ENCODE measurements at regions not wholly inside any gene's neighbourhood (a gene's known extent, or its start where the extent isn't known, plus 50 kb on each side); places are given as distances from the start of the nearest gene placed in this dataset.
"Not testable (repeated sequence)": the region's sequence is repeated elsewhere in the genome, so short reads cannot be mapped to it uniquely, and the experiment has no call there.

GRCh38 chr9:32010322-32010721, 374.1 kb upstream of the ACO1 start:
- DNase-seq = no peak

DNA sequence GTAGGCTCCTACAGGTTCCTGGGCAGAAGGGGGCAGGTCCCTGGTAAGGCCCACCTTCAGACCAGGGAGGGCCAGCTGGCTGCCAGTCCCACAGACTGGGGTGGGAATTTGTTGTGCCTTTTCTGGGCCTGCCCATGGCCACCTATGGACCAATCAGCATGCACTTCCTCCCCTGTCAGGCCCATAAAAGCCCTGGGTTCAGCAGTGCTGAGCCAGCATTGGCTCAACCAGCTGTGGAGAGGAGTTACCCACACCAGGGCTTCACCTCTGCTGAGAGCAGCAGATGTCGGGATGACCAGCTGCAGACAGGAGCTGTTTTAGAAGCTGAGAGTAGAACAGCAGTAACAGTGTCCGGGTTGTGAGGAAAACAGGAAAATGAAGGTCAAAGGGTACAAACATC, 373.4 kb upstream of the ACO1 start:
- DNase-seq = no peak

- no peak for DNase-seq
Observed at GRCh38 chr9:32015795-32016194, 368.6 kb upstream of the ACO1 start.

DNA sequence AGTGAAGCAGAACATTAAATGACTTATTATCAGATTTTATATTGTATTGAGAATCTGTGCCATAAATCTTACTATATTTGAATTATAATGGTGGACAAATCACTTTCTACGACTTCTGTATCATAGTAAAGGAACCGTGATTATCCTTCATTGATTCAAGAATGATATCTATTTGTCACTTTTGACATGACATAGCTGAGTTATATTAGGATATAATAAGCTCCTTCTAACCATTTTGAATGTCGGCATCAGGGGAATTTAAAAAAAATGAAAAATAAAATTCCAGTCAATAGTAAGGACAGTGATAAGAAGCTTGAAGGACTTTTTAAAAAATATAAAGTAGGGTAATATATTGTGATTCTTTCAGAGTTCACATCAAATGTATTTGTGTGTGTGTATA, 338.9 kb upstream of the ACO1 start:
- DNase-seq = no peak

DNA sequence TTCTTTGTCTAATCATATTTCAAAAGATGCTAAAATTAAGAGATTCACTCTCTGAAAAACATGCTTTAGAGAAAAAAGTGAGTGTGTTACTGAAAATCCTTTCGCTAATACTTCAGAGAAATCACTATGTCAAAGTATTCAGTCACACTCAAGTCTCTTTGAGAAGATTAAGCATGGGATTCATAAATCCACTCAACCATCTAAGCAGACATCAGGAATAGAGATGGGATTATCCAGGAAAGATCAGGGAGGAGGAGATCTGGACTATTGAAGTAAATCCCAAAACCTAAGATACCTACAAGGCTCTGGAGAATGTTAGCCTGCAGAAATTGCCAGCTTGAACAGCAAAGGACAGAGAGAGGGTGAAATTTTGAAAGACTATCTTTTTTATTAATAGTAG, 317.2 kb upstream of the ACO1 start:
- DNase-seq = no peak

DNA sequence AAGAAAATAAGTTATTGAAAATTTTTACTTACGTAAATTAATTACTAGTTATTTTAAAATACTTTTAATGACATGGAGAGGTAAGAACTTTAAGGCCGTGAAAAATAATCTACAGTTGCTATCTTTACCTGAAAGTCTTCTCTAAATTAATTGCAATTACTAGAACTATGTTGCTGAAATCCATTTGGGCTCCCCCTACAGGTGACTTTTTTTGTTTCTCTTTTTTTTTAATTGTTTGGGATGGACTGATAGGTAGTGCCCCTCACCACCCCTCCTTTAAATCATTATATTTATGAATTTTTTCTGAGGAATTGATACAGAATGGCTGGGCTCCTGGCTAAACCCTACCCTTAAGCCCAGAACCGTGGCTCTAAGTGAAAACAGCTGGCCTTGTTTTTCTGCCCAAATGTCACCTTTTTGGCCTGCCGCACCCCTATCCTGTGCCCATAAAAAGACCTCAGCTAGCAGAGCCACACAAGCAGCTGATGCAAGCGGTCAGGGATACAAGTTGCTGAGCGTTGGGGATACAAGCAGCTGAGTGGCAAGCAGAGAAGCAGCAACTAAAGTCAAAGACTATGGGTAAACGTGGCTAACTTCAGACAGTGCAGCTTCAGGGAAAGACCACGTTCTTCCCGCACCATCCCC, 315.2 kb upstream of the ACO1 start:
- no peak for DNase-seq

- DNase-seq = no peak
Observed at GRCh38 chr9:32069969-32070368, 314.5 kb upstream of the ACO1 start.

GRCh38 chr9:32072570-32072969, 311.9 kb upstream of the ACO1 start:
- no peak for DNase-seq

- no peak for DNase-seq
Observed at GRCh38 chr9:32092031-32092430, 292.4 kb upstream of the ACO1 start.

GRCh38 chr9:32117291-32117690, 267.2 kb upstream of the ACO1 start:
- DNase-seq = no peak

- DNase-seq = no peak
Observed at GRCh38 chr9:32128546-32128945, 255.9 kb upstream of the ACO1 start.

- DNase-seq = not testable (repeated sequence)
Observed at GRCh38 chr9:32130709-32131108, 253.7 kb upstream of the ACO1 start.

GRCh38 chr9:32136700-32137339, 247.6 kb upstream of the ACO1 start:
- no peak for DNase-seq

DNA sequence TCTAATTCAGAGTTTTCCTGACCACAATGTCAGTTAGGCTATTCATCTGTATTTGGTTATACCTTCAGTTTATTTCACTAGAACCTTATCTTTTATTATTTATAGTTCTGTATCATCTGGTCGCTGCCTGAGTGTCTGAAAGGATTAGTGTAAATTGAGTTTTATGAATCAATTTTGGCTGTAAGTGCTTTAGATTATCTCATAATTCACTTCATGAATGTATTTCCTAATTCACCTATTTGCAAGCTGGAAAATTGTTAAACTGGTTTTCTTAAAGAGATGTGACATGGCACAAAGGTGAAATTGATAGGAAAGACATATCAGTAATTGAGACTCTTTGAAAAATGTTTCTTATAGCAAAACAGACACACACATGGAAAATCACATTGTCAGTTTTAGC, 242.4 kb upstream of the ACO1 start:
- no peak for DNase-seq

- DNase-seq = not testable (repeated sequence)
Observed at GRCh38 chr9:32148553-32148952, 235.9 kb upstream of the ACO1 start.

DNA sequence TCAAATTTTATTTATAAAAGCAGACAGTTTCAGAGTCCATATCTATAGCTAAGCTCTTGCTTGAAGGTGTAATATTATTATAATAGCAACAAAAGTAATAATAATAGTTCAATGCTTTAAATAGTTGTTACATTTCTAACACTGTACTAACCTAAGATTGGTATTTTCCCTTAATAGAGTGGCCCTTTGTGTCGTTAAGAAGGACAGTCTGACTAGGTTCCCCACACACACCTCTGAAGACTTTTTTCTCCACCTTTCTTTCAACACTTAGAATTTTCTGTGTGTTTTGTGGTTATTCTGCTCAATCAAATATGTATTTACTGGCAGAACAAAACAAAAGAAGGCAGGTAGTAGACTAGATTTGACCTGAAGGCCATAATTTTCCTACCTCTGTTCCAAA, 223.2 kb upstream of the ACO1 start:
- DNase-seq = no peak

DNA sequence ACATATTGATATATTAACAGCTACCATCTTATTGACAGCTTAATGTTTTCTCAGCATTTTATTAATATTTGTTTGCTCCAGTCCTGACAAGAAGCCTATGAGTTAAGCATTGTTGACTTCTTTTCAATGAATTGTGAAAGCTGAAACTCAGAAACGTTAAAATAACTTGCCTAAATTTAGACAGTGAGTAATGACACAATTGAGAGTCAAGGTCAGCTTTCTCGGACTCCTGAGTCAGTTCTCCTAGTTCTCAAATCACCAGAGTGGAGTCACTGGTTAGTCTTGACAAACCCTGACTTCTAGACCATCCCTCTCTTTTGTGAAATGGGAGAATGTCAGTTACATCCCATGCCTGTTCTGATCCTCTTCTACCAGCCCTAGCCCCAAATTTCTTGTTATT, 222.7 kb upstream of the ACO1 start:
- DNase-seq = no peak

DNA sequence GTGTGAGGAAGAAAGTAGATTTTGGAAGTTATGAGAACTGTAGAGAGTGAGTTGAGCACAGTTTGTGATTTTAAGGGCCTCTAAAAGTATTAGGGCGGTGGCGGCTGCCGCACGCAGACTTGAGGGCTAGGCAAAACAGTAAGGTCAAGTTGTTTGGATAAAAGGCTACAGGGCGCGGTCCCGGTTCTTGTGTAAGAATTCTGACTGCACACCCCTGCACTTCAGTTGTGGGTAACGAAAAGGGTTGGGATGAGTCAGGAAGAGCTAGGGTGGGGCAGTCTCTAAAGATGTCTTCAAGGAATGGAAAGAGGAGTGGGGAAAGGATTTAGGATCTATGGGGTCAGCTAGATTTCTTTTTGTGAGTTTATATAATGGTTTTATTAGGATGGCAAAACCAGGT, 218.1 kb upstream of the ACO1 start:
- not testable (repeated sequence) for DNase-seq

GRCh38 chr9:32171339-32171738, 213.1 kb upstream of the ACO1 start:
- DNase-seq = no peak

DNA sequence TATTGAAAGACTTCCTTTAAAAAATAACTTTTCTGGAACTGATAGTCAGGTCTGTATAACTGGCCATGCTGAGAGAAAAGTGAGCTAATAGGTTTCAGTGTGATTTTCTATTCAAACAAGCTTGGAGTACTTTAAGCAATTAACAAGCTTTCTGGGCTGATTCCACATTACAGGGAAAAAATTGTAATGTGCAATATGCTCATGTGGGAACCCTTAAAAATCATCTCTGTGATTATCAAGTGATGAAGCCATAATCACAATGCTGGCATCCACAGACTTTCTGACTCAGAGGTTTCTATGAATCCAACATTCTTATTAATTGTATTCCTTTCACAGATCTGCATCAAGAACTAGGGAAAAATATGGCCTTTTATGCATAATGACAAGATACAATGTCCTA, 212.2 kb upstream of the ACO1 start:
- DNase-seq = no peak

- no peak for DNase-seq
Observed at GRCh38 chr9:32177396-32177795, 207.0 kb upstream of the ACO1 start.

- no peak for DNase-seq
Observed at GRCh38 chr9:32180597-32180996, 203.8 kb upstream of the ACO1 start.

- no peak for DNase-seq
Observed at GRCh38 chr9:32200241-32200640, 184.2 kb upstream of the ACO1 start.

- no peak for DNase-seq
Observed at GRCh38 chr9:32200896-32201295, 183.5 kb upstream of the ACO1 start.

All from nucleus accumbens (tissue), 56 donors.